DOHH2 (cell line): ENCODE measurements at regions not wholly inside any gene's neighbourhood (a gene's known extent, or its start where the extent isn't known, plus 50 kb on each side); places are given as distances from the start of the nearest gene placed in this dataset.

Source experiments
- H3F3A ChIP-seq: fragments of 200-600 bp; sonication (generic), shearing (Covaris generic); 2 replicates; pipeline ENCODE4 v1.6.0; 2016; ENCODE audit warnings: antibody characterized with exemption, mild to moderate bottlenecking; ENCODE audit not compliant: control insufficient read depth, insufficient read depth
- H3K27ac ChIP-seq: fragments of 200-600 bp; sonication (generic); 2 replicates; pipeline ENCODE4 v1.5.1; 2014; ENCODE audit warnings: low read depth, mild to moderate bottlenecking, low read length, moderate library complexity
- H3K27me3 ChIP-seq: fragments of 200-600 bp; sonication (generic); 2 replicates; pipeline ENCODE4 v1.6.1; 2014; ENCODE audit warnings: mild to moderate bottlenecking, low read length, mixed read lengths; ENCODE audit not compliant: control insufficient read depth
- H3K36me3 ChIP-seq: fragments of 200-600 bp; sonication (generic); 2 replicates; pipeline ENCODE4 v1.6.1; 2014; ENCODE audit warnings: mild to moderate bottlenecking, low read length, moderate library complexity, mixed read lengths; ENCODE audit not compliant: control insufficient read depth
- H3K4me1 ChIP-seq: fragments of 200-600 bp; sonication (generic); 2 replicates; pipeline ENCODE4 v1.6.1; 2014; ENCODE audit warnings: mild to moderate bottlenecking, low read length, mixed read lengths; ENCODE audit not compliant: control insufficient read depth
- H3K4me2 ChIP-seq: fragments of 200-600 bp; sonication (generic); 2 replicates; pipeline ENCODE4 v1.6.0; 2014; ENCODE audit warnings: mild to moderate bottlenecking, low read length, moderate library complexity
- H3K4me3 ChIP-seq: fragments of 200-600 bp; sonication (generic); 2 replicates; pipeline ENCODE4 v1.5.1; 2014; ENCODE audit warnings: mild to moderate bottlenecking, low read length, mixed read lengths
- H3K79me2 ChIP-seq: fragments of 200-600 bp; sonication (generic); 2 replicates; pipeline ENCODE4 v1.6.1; 2014; ENCODE audit warnings: mild to moderate bottlenecking, low read length, mixed read lengths; ENCODE audit not compliant: control insufficient read depth
- H3K9me2 ChIP-seq: fragments of 200-600 bp; sonication (generic); replicated peaks from 2 replicates; pipeline ENCODE4 v1.6.1; 2014; ENCODE audit warnings: mild to moderate bottlenecking, low read length, mixed read lengths; ENCODE audit not compliant: control insufficient read depth
- H3K9me3 ChIP-seq: fragments of 200-600 bp; sonication (generic); 2 replicates; pipeline ENCODE4 v1.6.1; 2014; ENCODE audit warnings: antibody characterized with exemption, low read length, mixed read lengths; ENCODE audit not compliant: control insufficient read depth, insufficient read depth
- H4K20me1 ChIP-seq: fragments of 200-600 bp; sonication (generic); 2 replicates; pipeline ENCODE4 v1.6.0; 2014; ENCODE audit warnings: low read depth, mild to moderate bottlenecking, antibody characterized with exemption, low read length, moderate library complexity; ENCODE audit not compliant: control insufficient read depth, insufficient read depth
- EZH2phosphoT487 ChIP-seq: fragments of 200-600 bp; sonication (generic); IDR thresholded peaks from 2 replicates; pipeline ENCODE4 v1.6.1; 2017; ENCODE audit warnings: borderline replicate concordance, mild to moderate bottlenecking, antibody characterized with exemption, low read length, moderate library complexity, mixed read lengths
- TF ChIP-seq, protein P1 (sequence below): fragments of 200-600 bp; sonication (generic); IDR thresholded peaks from one replicate; pipeline ENCODE4 v1.5.1; 2014; ENCODE audit warnings: antibody characterized with exemption, mild to moderate bottlenecking, low read depth, low read length; ENCODE audit not compliant: poor library complexity, severe bottlenecking

GRCh38 chr18:70503060-70503459 lies 214.2 kb downstream of the SOCS6 start:
- H4K20me1 ChIP-seq: no peaks in the 10 kb centered on the region
- H3K4me3 ChIP-seq: no peak overlapping the region
- no peaks in the 10 kb centered on the region for H3K9me3 ChIP-seq
- no peaks in the 10 kb centered on the region for H3K9me2 ChIP-seq
- no peak overlapping the region for H3K4me2 ChIP-seq
- H3K4me1 ChIP-seq: no peaks in the 10 kb centered on the region
- H3K27me3 ChIP-seq: no peaks in the 10 kb centered on the region
- H3K79me2 ChIP-seq: no peaks in the 10 kb centered on the region
- no peak for TF ChIP-seq EZH2phosphoT487
- no peak overlapping the region for H3K27ac ChIP-seq
- no peaks in the 10 kb centered on the region for H3K36me3 ChIP-seq
- no peaks in the 10 kb centered on the region for H3F3A ChIP-seq

DNA sequence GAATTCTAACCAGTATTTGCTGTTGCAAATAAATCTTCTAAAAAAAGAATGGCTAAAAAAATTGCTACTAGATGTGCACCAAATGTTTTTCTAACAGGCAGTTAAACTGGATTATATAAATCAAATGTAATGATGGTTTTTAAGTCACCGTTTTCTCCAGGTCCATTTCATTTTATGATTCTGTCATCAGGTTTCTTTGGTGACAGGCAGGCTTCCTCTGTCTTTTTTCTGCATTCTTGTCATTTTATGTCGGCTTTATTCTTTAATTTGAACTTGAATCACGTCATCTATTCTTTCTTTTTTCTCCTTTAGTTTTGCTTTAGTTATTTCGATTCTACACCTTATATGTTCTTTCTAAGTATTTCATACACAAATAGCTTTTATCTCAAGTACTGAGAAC lies 212.5 kb downstream of the SOCS6 start:
- no peak overlapping the region for H3K4me2 ChIP-seq
- TF ChIP-seq, protein P1, sequence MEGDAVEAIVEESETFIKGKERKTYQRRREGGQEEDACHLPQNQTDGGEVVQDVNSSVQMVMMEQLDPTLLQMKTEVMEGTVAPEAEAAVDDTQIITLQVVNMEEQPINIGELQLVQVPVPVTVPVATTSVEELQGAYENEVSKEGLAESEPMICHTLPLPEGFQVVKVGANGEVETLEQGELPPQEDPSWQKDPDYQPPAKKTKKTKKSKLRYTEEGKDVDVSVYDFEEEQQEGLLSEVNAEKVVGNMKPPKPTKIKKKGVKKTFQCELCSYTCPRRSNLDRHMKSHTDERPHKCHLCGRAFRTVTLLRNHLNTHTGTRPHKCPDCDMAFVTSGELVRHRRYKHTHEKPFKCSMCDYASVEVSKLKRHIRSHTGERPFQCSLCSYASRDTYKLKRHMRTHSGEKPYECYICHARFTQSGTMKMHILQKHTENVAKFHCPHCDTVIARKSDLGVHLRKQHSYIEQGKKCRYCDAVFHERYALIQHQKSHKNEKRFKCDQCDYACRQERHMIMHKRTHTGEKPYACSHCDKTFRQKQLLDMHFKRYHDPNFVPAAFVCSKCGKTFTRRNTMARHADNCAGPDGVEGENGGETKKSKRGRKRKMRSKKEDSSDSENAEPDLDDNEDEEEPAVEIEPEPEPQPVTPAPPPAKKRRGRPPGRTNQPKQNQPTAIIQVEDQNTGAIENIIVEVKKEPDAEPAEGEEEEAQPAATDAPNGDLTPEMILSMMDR: no peak
- TF ChIP-seq EZH2phosphoT487: no peak
- no peaks in the 10 kb centered on the region for H3K9me3 ChIP-seq
- H3F3A ChIP-seq: no peaks in the 10 kb centered on the region
- no peaks in the 10 kb centered on the region for H4K20me1 ChIP-seq
- H3K9me2 ChIP-seq: no peaks in the 10 kb centered on the region
- H3K27ac ChIP-seq: no peak overlapping the region
- no peaks in the 10 kb centered on the region for H3K27me3 ChIP-seq
- no peaks in the 10 kb centered on the region for H3K4me1 ChIP-seq
- H3K79me2 ChIP-seq: no peaks in the 10 kb centered on the region
- no peak overlapping the region for H3K4me3 ChIP-seq
- H3K36me3 ChIP-seq: no peaks in the 10 kb centered on the region

DNA sequence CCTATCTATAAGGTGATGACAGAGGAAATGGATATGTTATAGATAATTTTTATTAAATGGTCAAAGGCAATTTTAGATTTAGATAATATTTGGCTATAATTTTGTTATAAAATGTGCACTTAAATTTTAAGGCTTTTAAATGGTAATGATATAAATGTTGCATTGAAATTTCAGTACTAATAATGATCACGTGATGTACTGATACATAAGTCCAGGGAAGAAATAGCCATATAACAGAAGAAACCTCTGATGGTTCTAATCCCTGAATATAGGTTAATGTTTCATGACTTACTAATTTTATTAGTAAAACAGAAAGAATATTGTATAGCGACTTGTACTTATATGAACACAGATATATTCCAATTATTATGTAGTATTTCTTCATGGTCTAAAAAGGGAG lies 211.9 kb downstream of the SOCS6 start:
- H3K9me3 ChIP-seq: no peaks in the 10 kb centered on the region
- no peak overlapping the region for H3K4me2 ChIP-seq
- H3K4me3 ChIP-seq: no peak overlapping the region
- no peak overlapping the region for H3K27ac ChIP-seq
- no peaks in the 10 kb centered on the region for H3K9me2 ChIP-seq
- H3K79me2 ChIP-seq: no peaks in the 10 kb centered on the region
- no peaks in the 10 kb centered on the region for H3K36me3 ChIP-seq
- TF ChIP-seq, protein P1: no peak
- no peak for TF ChIP-seq EZH2phosphoT487
- no peaks in the 10 kb centered on the region for H3K4me1 ChIP-seq
- no peaks in the 10 kb centered on the region for H4K20me1 ChIP-seq
- H3F3A ChIP-seq: no peaks in the 10 kb centered on the region
- H3K27me3 ChIP-seq: no peaks in the 10 kb centered on the region

DNA sequence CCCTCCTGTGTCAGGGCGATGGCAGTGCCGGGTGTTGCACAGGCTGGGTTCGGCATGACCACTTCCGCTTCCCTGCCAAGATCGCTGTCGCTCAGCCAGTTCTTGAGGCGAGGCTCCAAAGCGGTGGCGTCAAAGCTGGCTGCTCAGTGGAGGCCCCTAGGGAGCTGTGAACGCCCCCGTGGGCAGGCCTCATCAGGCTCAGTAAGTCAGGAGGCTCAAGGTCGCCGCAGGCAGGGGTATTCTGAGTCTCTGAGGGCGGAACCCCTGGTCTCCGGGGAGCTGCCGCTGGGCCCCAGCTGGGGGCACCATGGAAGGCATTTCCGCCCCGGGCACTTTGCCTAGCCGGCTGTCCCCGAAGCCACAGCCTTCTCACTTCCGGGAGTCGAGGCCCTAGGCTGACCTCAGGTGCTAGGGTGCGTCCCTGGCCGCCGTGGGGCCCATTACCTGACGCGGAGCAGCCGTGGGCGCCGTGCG lies 210.4 kb downstream of the SOCS6 start:
- TF ChIP-seq, protein P1: no peak
- TF ChIP-seq EZH2phosphoT487: no peak
- no peak overlapping the region for H3K4me2 ChIP-seq
- H3K36me3 ChIP-seq: no peaks in the 10 kb centered on the region
- no peaks in the 10 kb centered on the region for H3F3A ChIP-seq
- no peak overlapping the region for H3K27ac ChIP-seq
- H3K9me3 ChIP-seq: no peaks in the 10 kb centered on the region
- H4K20me1 ChIP-seq: no peaks in the 10 kb centered on the region
- no peaks in the 10 kb centered on the region for H3K27me3 ChIP-seq
- no peaks in the 10 kb centered on the region for H3K4me1 ChIP-seq
- no peak overlapping the region for H3K4me3 ChIP-seq
- H3K9me2 ChIP-seq: no peaks in the 10 kb centered on the region
- H3K79me2 ChIP-seq: no peaks in the 10 kb centered on the region
